ENCODE measurements at regions not wholly inside any gene's neighbourhood (a gene's known extent, or its start where the extent isn't known, plus 50 kb on each side); places are given as distances from the start of the nearest gene placed in this dataset.

DNA sequence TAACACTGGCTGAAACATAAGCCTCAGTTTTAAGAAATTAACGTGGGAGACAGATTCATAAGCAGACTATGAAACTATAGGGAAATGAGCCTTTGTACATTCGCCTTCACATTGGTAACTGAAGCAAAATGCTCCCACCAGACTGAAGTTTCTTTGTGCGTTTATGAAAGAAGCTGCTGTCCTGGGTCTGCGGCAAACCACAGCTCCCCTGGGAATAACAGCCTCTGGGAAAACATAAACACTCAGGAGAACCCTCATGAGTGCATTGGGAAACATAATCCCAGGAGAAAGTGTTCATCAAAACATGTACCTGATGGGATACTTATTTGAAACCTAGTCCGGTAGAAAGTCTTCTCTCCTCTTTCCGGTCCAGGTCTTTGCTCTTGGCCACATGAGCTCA is 193.1 kb upstream of the LARGE1 start:
- TF ChIP-seq, protein P1, sequence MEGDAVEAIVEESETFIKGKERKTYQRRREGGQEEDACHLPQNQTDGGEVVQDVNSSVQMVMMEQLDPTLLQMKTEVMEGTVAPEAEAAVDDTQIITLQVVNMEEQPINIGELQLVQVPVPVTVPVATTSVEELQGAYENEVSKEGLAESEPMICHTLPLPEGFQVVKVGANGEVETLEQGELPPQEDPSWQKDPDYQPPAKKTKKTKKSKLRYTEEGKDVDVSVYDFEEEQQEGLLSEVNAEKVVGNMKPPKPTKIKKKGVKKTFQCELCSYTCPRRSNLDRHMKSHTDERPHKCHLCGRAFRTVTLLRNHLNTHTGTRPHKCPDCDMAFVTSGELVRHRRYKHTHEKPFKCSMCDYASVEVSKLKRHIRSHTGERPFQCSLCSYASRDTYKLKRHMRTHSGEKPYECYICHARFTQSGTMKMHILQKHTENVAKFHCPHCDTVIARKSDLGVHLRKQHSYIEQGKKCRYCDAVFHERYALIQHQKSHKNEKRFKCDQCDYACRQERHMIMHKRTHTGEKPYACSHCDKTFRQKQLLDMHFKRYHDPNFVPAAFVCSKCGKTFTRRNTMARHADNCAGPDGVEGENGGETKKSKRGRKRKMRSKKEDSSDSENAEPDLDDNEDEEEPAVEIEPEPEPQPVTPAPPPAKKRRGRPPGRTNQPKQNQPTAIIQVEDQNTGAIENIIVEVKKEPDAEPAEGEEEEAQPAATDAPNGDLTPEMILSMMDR (IDR thresholded peaks at IDR 0.05), result no peak

DNA sequence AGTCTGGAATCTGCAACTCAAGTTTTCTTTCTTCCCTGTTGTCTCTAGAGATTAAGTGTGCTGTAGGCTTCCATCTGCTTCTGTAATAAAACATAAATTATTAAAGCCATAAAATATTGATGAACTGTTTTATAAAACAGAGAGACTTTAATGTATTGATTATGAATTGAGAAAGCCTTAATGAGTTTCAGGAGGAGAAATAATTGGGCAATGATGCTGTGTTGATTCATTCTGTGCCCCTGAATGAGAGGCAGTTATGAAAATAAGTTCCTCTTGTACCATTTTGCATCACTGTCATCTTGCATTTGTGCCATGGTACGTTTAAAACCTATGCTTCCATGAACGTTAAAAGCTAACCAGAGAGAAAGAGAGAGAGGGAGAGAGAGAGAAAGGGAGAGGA is 194.1 kb upstream of the LARGE1 start:
- TF ChIP-seq, protein P1 (IDR thresholded peaks at IDR 0.05), result no peak

DNA sequence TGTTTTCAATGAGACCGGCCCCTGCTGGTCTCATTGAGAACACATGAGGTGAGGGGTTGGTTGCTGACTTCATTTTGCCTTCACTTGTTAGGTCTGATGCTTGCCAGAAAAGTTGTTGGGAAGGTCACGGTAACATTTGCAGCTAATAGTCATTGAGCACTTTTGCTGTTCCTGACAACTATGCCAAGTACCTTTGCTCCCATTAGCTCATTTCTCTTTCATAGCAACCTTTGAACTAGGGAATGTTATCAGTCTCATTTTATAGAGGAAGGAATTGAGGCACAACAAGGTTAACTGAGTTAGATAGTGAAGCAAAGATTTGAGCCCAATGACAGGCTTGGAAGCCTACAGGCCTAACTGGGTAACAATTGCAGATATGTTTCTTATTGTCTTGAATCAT is 195.4 kb upstream of the LARGE1 start:
- TF ChIP-seq, protein P1 (IDR thresholded peaks at IDR 0.05), result no peak

DNA sequence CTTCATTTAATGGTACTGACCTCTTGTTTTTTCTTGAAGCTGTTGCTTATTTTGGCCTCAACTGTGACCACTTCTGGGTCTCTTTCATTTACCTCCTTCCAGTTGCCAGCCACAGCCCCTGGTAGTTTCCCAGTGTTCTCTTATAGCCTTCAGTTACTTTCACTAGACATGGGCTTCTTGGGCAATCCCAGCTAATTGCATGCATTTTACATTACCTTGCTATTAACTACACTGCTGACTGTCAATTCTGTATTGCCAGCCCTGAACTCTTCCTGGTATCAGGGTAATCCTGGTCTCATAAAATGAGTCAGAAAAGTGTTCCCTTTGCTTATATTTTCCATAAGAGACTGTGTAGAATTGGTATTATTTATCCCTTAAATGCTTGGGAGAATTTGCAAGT is 195.8 kb upstream of the LARGE1 start:
- TF ChIP-seq, protein P1 (IDR thresholded peaks at IDR 0.05), result no peak

DNA sequence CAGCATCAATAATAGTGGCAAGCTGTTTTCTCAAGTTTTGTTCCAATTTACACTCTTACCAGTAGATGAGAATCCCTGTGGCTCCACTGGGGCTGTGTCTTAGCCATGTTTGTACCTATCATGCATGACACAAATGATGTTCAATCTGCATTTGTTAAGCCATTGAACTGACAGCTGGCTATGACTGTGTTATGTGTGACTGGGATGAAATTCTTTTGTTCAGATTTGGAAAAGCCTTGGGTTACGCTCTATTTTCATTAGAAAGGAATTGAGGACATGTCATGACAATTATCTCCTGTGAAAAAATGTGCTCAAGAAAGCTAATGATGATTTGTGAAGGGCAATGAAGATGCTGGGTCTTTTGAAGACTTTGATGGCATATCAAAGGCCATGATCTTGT is 201.8 kb upstream of the LARGE1 start:
- TF ChIP-seq, protein P1 (IDR thresholded peaks at IDR 0.05), result no peak

DNA sequence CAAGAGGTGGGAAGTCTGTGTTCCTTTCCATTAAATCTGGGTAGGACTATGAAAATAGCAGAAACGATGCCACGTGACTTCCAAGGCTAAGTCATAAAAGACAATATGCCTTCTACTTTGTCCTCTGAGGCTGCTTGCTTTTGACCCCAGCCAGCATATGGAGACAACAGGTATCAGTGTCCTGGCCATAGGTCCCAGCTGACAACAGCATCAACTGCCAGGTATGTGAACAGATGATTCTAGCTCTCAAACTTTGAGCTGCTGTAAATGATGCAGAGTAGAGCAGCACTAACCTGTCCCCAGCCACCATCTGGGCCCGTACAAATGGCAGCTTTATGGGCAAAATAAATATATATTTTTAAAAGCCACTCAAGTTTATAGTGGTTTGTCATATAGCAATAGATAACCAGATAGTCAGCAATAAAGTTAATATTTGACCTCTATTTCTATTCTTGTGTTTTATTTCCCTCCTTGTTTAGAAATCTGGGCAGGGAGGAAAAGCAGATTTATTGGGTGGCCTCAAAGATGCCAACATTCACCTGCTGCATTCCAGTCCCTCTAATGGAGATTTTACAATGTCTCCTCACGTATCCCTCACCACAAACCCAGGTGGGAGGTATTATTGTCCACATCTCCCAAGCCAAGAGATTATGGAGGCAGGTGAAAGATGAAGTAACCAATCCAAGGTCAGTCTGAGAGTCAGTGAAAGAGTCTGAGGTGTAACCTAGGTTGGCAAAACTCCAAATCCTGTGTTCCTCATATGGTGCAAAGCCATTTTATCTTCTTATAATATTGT is 209.6 kb upstream of the LARGE1 start:
- TF ChIP-seq, protein P1 (IDR thresholded peaks at IDR 0.05), result no peak

DNA sequence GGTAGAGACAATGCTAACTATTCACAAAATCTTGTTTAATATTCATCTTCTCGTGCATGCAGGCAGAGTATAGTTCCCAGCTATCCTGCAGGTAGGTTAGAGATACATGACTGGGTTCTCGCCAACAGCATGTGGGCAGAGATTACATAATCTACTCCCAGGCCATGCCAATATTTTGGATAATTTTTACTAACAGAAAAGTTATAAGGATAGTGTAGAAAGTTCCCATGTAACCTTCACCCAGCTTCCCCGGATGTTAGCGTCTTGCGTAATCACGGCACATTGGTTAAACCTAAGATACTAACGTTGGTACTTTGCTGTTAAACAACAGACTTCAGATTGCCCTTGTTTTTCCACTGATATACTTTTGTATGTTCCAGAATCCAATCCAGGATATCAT is 215.5 kb upstream of the LARGE1 start:
- TF ChIP-seq, protein P1 (IDR thresholded peaks at IDR 0.05), result no peak

DNA sequence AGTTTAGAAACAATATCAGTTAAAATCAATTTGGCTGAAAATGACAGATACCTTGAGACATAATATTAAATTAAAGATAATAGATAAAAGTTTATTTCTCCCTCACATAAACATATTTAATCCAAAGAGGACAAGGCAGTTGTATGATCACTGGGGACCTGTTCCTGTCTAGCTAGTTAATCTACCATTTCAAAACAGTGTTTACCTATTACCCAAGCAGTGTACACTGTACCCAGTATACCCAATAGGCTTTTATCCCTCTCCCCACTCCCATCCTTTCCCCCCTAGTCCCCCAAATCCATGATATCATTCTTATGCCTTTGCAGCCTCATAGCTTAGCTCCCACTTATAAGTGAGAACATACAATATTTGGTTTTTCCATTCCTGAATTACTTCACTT is 229.7 kb upstream of the LARGE1 start:
- TF ChIP-seq, protein P1 (IDR thresholded peaks at IDR 0.05), result no peak

Data from LNCAP (cell line).